HG03135 (cell line): ENCODE measurements at regions not wholly inside any gene's neighbourhood (a gene's known extent, or its start where the extent isn't known, plus 50 kb on each side); places are given as distances from the start of the nearest gene placed in this dataset.
A peak's percentile ranks its signal among the peaks of the same experiment; 100 is the strongest.

Experiments
- ATAC-seq: cut with Tn5 transposase; IDR thresholded peaks from one replicate; pipeline ENCODE4 v1.9.1; 2021; ENCODE audit warnings: mild to moderate bottlenecking, moderate library complexity; ENCODE audit not compliant: unreplicated experiment

- ATAC-seq, result peak; percentile 99
These were observed 125.1 kb upstream of the SLC25A36 start for GRCh38 chr3:140816372-140817195.

- ATAC-seq, result no peak
These were observed 120.1 kb upstream of the SLC25A36 start for GRCh38 chr3:140821493-140821892.

- no peak for ATAC-seq
These were observed 119.1 kb upstream of the SLC25A36 start for GRCh38 chr3:140822401-140823047.

- ATAC-seq, result no peak
These were observed 118.5 kb upstream of the SLC25A36 start for GRCh38 chr3:140823106-140823505.

GRCh38 chr3:140827894-140828293 lies 113.7 kb upstream of the SLC25A36 start:
- ATAC-seq, result no peak

- no peak for ATAC-seq
These were observed 113.1 kb upstream of the SLC25A36 start for GRCh38 chr3:140828585-140828984.

GRCh38 chr3:140829796-140830195 lies 111.8 kb upstream of the SLC25A36 start:
- ATAC-seq, result no peak

- ATAC-seq, result no peak
These were observed 111.2 kb upstream of the SLC25A36 start for GRCh38 chr3:140830391-140830790.

GRCh38 chr3:140832883-140833282 lies 108.8 kb upstream of the SLC25A36 start:
- ATAC-seq, result no peak

- ATAC-seq, result no peak
These were observed 107.2 kb upstream of the SLC25A36 start for GRCh38 chr3:140834266-140835037.

- peak; percentile 98 for ATAC-seq
These were observed 98.5 kb upstream of the SLC25A36 start for GRCh38 chr3:140842984-140843649.

GRCh38 chr3:140843656-140844055 lies 98.0 kb upstream of the SLC25A36 start:
- no peak for ATAC-seq

GRCh38 chr3:140844072-140844471 lies 97.6 kb upstream of the SLC25A36 start:
- no peak for ATAC-seq

GRCh38 chr3:140845882-140846281 lies 95.8 kb upstream of the SLC25A36 start:
- no peak for ATAC-seq

- ATAC-seq, result no peak
These were observed 93.0 kb upstream of the SLC25A36 start for GRCh38 chr3:140848666-140849065.

- ATAC-seq, result no peak
These were observed 91.3 kb upstream of the SLC25A36 start for GRCh38 chr3:140850210-140850955.

- no peak for ATAC-seq
These were observed 86.7 kb upstream of the SLC25A36 start for GRCh38 chr3:140854961-140855360.

GRCh38 chr3:140856905-140857304 lies 84.7 kb upstream of the SLC25A36 start:
- no peak for ATAC-seq

- ATAC-seq, result no peak
These were observed 83.6 kb upstream of the SLC25A36 start for GRCh38 chr3:140857993-140858392.

- ATAC-seq, result no peak
These were observed 81.9 kb upstream of the SLC25A36 start for GRCh38 chr3:140859592-140860336.
